OCI-LY7 (cell line): ENCODE measurements at regions not wholly inside any gene's neighbourhood (a gene's known extent, or its start where the extent isn't known, plus 50 kb on each side); places are given as distances from the start of the nearest gene placed in this dataset.

ENCODE experiments used
- BruUV-seq: library from RNA; stranded (reverse); fragments of 400-500 nt; replicated peaks from 2 replicates; lab custom pipeline; 2021; lab: Mats Ljungman, UMichigan
- CTCF ChIA-PET: fragments of 300-600 bp; sonication (Branson Sonifier 250); formaldehyde crosslinking; loops from one replicate; lab custom pipeline; 2022; ENCODE audit warnings: antibody characterized with exemption; ENCODE audit not compliant: unreplicated experiment; lab: Charles Lee
- POLR2A ChIA-PET: fragments of 300-600 bp; sonication (Branson Sonifier 250); formaldehyde crosslinking; loops from one replicate; lab custom pipeline; 2022; ENCODE audit warnings: antibody characterized with exemption; lab: Charles Lee
- DNase-seq: peaks from one replicate; pipeline ENCODE4 v3.0.0-alpha.2; 2015; ENCODE audit warnings: low spot score
- H2AFZ ChIP-seq: fragments of 200-600 bp; sonication (generic), shearing (Covaris generic); 2 replicates; pipeline ENCODE4 v1.6.1; 2014; ENCODE audit warnings: mild to moderate bottlenecking, antibody characterized with exemption, low read length, moderate library complexity
- H3K27ac ChIP-seq: fragments of 200-600 bp; sonication (generic); 2 replicates; pipeline ENCODE4 v1.5.1; 2014; ENCODE audit warnings: mixed run types, low read depth, mild to moderate bottlenecking, moderate library complexity, low read length, inconsistent platforms; ENCODE audit not compliant: poor library complexity, severe bottlenecking
- H3K36me3 ChIP-seq: fragments of 200-600 bp; sonication (generic); 2 replicates; pipeline ENCODE4 v1.6.1; 2014; ENCODE audit warnings: mild to moderate bottlenecking, antibody characterized with exemption, low read length, moderate library complexity, mixed read lengths; ENCODE audit not compliant: insufficient read depth
- H3K4me1 ChIP-seq: fragments of 200-600 bp; sonication (generic); 2 replicates; pipeline ENCODE4 v1.5.1; 2014; ENCODE audit warnings: mild to moderate bottlenecking, low read length; ENCODE audit not compliant: insufficient read depth, poor library complexity, severe bottlenecking
- H3K4me2 ChIP-seq: fragments of 200-600 bp; sonication (generic); 2 replicates; pipeline ENCODE4 v1.6.1; 2014; ENCODE audit warnings: mild to moderate bottlenecking, low read length
- H3K4me3 ChIP-seq: fragments of 200-600 bp; sonication (generic); 2 replicates; pipeline ENCODE4 v1.5.1; 2014; ENCODE audit warnings: mild to moderate bottlenecking, low read depth, low read length; ENCODE audit not compliant: poor library complexity, severe bottlenecking
- H3K79me2 ChIP-seq: fragments of 200-600 bp; sonication (generic); 2 replicates; pipeline ENCODE4 v1.6.1; 2016; ENCODE audit warnings: low read depth, mild to moderate bottlenecking, low read length, moderate library complexity, mixed read lengths; ENCODE audit not compliant: insufficient read depth
- H3K9me2 ChIP-seq: fragments of 200-600 bp; sonication (generic); 2 replicates; pipeline ENCODE4 v1.6.1; 2016; ENCODE audit warnings: mild to moderate bottlenecking, low read length, mixed read lengths; ENCODE audit not compliant: insufficient read depth
- H3K9me3 ChIP-seq: fragments of 200-600 bp; sonication (generic); 2 replicates; pipeline ENCODE4 v1.6.1; 2014; ENCODE audit warnings: mild to moderate bottlenecking, mixed run types, low read length, mixed read lengths
- H4K20me1 ChIP-seq: fragments of 200-600 bp; sonication (generic); 2 replicates; pipeline ENCODE4 v1.6.1; 2014; ENCODE audit warnings: mild to moderate bottlenecking, antibody characterized with exemption, low read length, moderate library complexity, mixed read lengths; ENCODE audit not compliant: insufficient read depth
- CTCF ChIP-seq: fragments of 200-600 bp; sonication (generic); conservative IDR thresholded peaks from 2 replicates; pipeline ENCODE4 v1.5.1; 2014; ENCODE audit warnings: mild to moderate bottlenecking, antibody characterized with exemption, low read length, moderate library complexity, mixed read lengths
- EZH2phosphoT487 ChIP-seq: fragments of 200-600 bp; sonication (generic); IDR thresholded peaks from 2 replicates; pipeline ENCODE4 v1.6.1; 2018; ENCODE audit warnings: low read depth, borderline replicate concordance, mild to moderate bottlenecking, mixed run types, antibody characterized with exemption, low read length, moderate library complexity, mixed read lengths
- intact Hi-C: fragments of 100-400 bp; cut with micrococcal nuclease; formaldehyde crosslinking; loops from one replicate; pipeline ENCODE4 v1.10.0; 2022; ENCODE audit not compliant: unreplicated experiment

GRCh38 chr11:23961503-23962338 lies 535.1 kb upstream of the LUZP2 start:
- no peak overlapping the region for H2AFZ ChIP-seq
- H3K9me2 ChIP-seq, result no peaks in the 10 kb centered on the region
- POLR2A ChIA-PET, result no interaction called here
- CTCF ChIA-PET, result no interaction called here
- H3K4me3 ChIP-seq, result no peak overlapping the region
- H3K27ac ChIP-seq, result no peak overlapping the region
- intact Hi-C loops, result no loop called here
- no peak overlapping the region for H3K4me2 ChIP-seq
- no peaks in the 10 kb centered on the region for H3K9me3 ChIP-seq
- TF ChIP-seq CTCF, result no peak
- H3K4me1 ChIP-seq, result no peaks in the 10 kb centered on the region
- H3K36me3 ChIP-seq, result no peaks in the 10 kb centered on the region
- H3K79me2 ChIP-seq, result no peaks in the 10 kb centered on the region
- BruUV-seq, result no TSS peak
- no peak for DNase-seq
- H4K20me1 ChIP-seq, result no peaks in the 10 kb centered on the region

- no TSS peak for BruUV-seq
- H4K20me1 ChIP-seq, result no peaks in the 10 kb centered on the region
- H3K9me2 ChIP-seq, result no peaks in the 10 kb centered on the region
- no peak overlapping the region for H3K4me2 ChIP-seq
- H3K4me1 ChIP-seq, result no peaks in the 10 kb centered on the region
- H3K9me3 ChIP-seq, result no peaks in the 10 kb centered on the region
- TF ChIP-seq EZH2phosphoT487, result no peak
- no peak for TF ChIP-seq CTCF
- no peak overlapping the region for H3K4me3 ChIP-seq
- intact Hi-C loops, result no loop called here
- CTCF ChIA-PET, result no interaction called here
- H3K36me3 ChIP-seq, result no peaks in the 10 kb centered on the region
- no peak for DNase-seq
- H2AFZ ChIP-seq, result no peak overlapping the region
- H3K27ac ChIP-seq, result no peak overlapping the region
- POLR2A ChIA-PET, result interaction anchor here (0.5 kb wide), 1 partner anchor 95 kb away, joined by 4 read pairs; no protein-coding TSS in a partner anchor
- H3K79me2 ChIP-seq, result no peaks in the 10 kb centered on the region
Measured at GRCh38 chr11:23973244-23973643, 523.6 kb upstream of the LUZP2 start.

- no peaks in the 10 kb centered on the region for H3K4me1 ChIP-seq
- no peaks in the 10 kb centered on the region for H3K36me3 ChIP-seq
- H3K4me3 ChIP-seq, result no peak overlapping the region
- H3K27ac ChIP-seq, result no peak overlapping the region
- no peaks in the 10 kb centered on the region for H3K9me3 ChIP-seq
- H3K4me2 ChIP-seq, result no peak overlapping the region
- CTCF ChIA-PET, result no interaction called here
- no TSS peak for BruUV-seq
- H2AFZ ChIP-seq, result no peak overlapping the region
- DNase-seq, result no peak
- no peaks in the 10 kb centered on the region for H3K9me2 ChIP-seq
- H4K20me1 ChIP-seq, result no peaks in the 10 kb centered on the region
- POLR2A ChIA-PET, result no interaction called here
- TF ChIP-seq EZH2phosphoT487, result no peak
- TF ChIP-seq CTCF, result no peak
- intact Hi-C loops, result no loop called here
- no peaks in the 10 kb centered on the region for H3K79me2 ChIP-seq
Measured at GRCh38 chr11:23974051-23974450, 522.8 kb upstream of the LUZP2 start.
